ENCODE measurements at regions not wholly inside any gene's neighbourhood (a gene's known extent, or its start where the extent isn't known, plus 50 kb on each side); places are given as distances from the start of the nearest gene placed in this dataset.
A peak's percentile ranks its signal among the peaks of the same experiment; 100 is the strongest.

DNA sequence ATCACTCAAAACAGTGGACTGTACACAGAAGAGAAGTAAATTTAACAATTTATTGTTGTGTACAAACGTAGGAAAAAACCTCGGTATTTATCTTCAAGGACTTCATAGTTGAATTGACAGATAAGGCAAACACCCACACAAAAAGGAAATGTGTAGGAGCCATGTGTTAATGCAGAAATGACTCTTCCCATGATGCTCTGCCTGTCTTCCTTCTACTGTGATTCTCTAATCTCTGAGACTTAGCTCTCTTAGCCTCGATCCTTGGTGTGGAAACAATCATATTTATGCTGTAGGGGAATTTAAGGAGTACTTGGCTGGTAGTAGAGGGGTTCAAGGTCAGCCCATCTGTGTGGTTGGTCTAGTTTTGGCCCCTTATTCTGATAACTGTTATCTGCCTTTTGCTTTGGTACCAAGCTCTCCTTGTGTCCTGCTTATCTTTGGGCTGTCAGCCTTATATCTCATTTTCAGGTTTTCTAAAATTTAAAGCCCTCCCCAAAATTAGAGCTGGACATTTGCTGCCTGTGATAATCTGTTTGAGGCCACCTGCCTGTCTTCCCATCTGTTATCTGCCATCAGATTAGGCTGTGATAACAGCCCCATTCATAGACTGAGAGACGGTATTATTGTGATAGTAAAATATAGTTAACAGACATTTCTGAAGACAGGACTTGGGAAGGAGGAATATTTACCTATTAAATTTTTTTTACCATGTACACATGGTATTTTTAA, 81.7 kb downstream of the GPR85 start:
- TF ChIP-seq CTCF (IDR thresholded peaks at IDR 0.05) (no peak), EZH2phosphoT487 (IDR thresholded peaks at IDR 0.05) (no peak), EZH2 (IDR thresholded peaks at IDR 0.05) (no peak)
- Mint-ChIP-seq H3K4me1 (no peaks in the 10 kb centered on the region), H3K9me3 (peaks cover 15% of the 10 kb centered on the region), H3K27me3 (ENCODE audit: insufficient read depth, low read depth) (no peaks in the 10 kb centered on the region), H3K4me3 (no peak overlapping the region), H3K27ac (no peak overlapping the region), H3K36me3 (no peaks in the 10 kb centered on the region)
- H3K4me2 ChIP-seq: no peak overlapping the region
- no peak for DNase-seq (ENCODE audit: low spot score)
- no peaks in the 10 kb centered on the region for H3K27me3 ChIP-seq
- no peaks in the 10 kb centered on the region for H3K36me3 ChIP-seq
- no peaks in the 10 kb centered on the region for H3K4me1 ChIP-seq
- H4K20me1 ChIP-seq (ENCODE audit: low read depth): no peaks in the 10 kb centered on the region
- H3K79me2 ChIP-seq (ENCODE audit: low read depth): no peaks in the 10 kb centered on the region
- H3F3A ChIP-seq (ENCODE audit: low read depth): no peaks in the 10 kb centered on the region
- H3K27ac ChIP-seq: no peak overlapping the region
- H3K4me3 ChIP-seq: no peak overlapping the region
- no peak overlapping the region for H3K9ac ChIP-seq
- H3K9me3 ChIP-seq (ENCODE audit: low read depth): no peaks in the 10 kb centered on the region
- no peak overlapping the region for H2AFZ ChIP-seq (replicated peaks)

- no peak overlapping the region for H3K4me2 ChIP-seq
- H3K9me3 ChIP-seq (ENCODE audit: low read depth): no peaks in the 10 kb centered on the region
- no peak overlapping the region for H3K27ac Mint-ChIP-seq
- no peaks in the 10 kb centered on the region for H3K36me3 ChIP-seq
- H2AFZ ChIP-seq (replicated peaks): no peak overlapping the region
- no peak overlapping the region for H3K4me3 ChIP-seq
- H3K27me3 Mint-ChIP-seq (ENCODE audit: insufficient read depth, low read depth): no peaks in the 10 kb centered on the region
- no peaks in the 10 kb centered on the region for H3K4me1 ChIP-seq
- H3K4me1 Mint-ChIP-seq: no peaks in the 10 kb centered on the region
- TF ChIP-seq CTCF (IDR thresholded peaks at IDR 0.05): no peak
- no peak for TF ChIP-seq EZH2 (IDR thresholded peaks at IDR 0.05)
- no peak for TF ChIP-seq EZH2phosphoT487 (IDR thresholded peaks at IDR 0.05)
- H3K9me3 Mint-ChIP-seq: no peaks in the 10 kb centered on the region
- H4K20me1 ChIP-seq (ENCODE audit: low read depth): no peaks in the 10 kb centered on the region
- no peaks in the 10 kb centered on the region for H3K27me3 ChIP-seq
- H3K4me3 Mint-ChIP-seq: no peak overlapping the region
- peaks cover 3% of the 10 kb centered on the region for H3K36me3 Mint-ChIP-seq
- no peak overlapping the region for H3K9ac ChIP-seq
- H3F3A ChIP-seq (ENCODE audit: low read depth): no peaks in the 10 kb centered on the region
- H3K79me2 ChIP-seq (ENCODE audit: low read depth): no peaks in the 10 kb centered on the region
- no peak overlapping the region for H3K27ac ChIP-seq
- no peak for DNase-seq (ENCODE audit: low spot score)
Observed at GRCh38 chr7:113000316-113001020, 86.2 kb downstream of the GPR85 start.

DNA sequence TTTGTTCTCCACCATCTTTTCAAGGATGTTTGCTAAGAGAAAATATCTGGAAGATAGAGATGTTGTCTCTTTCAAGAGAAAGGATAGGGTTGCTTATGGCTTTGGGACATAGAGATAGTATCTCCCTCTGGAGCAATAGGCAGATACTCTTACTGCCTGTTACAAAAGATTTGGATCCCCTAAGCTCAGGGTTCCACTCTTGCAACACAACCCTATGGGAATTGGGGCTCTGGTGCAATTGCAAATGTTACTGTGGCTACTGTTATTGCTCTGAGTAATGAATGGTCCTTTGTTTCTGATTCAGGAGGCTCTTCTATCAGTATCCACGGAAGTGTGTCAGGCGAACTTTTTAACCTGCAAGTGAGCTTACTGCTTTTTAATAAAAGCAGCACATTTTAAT, 88.8 kb downstream of the GPR85 start:
- Histone ChIP-seq H3F3A (ENCODE audit: low read depth) (no peaks in the 10 kb centered on the region), H3K27ac (no peak overlapping the region), H3K4me1 (no peaks in the 10 kb centered on the region), H3K79me2 (ENCODE audit: low read depth) (no peaks in the 10 kb centered on the region), H3K4me3 (no peak overlapping the region), H3K36me3 (no peaks in the 10 kb centered on the region), H4K20me1 (ENCODE audit: low read depth) (no peaks in the 10 kb centered on the region), H3K4me2 (no peak overlapping the region), H3K27me3 (no peaks in the 10 kb centered on the region), H2AFZ (replicated peaks) (no peak overlapping the region), H3K9me3 (ENCODE audit: low read depth) (no peaks in the 10 kb centered on the region), H3K9ac (no peak overlapping the region)
- Mint-ChIP-seq H3K36me3 (peaks cover 3% of the 10 kb centered on the region), H3K9me3 (no peaks in the 10 kb centered on the region), H3K4me3 (no peak overlapping the region), H3K27me3 (ENCODE audit: insufficient read depth, low read depth) (no peaks in the 10 kb centered on the region), H3K4me1 (no peaks in the 10 kb centered on the region), H3K27ac (no peak overlapping the region)
- no peak for TF ChIP-seq EZH2phosphoT487 (IDR thresholded peaks at IDR 0.05)
- no peak for TF ChIP-seq CTCF (IDR thresholded peaks at IDR 0.05)
- no peak for TF ChIP-seq EZH2 (IDR thresholded peaks at IDR 0.05)
- peak; percentile 3 for DNase-seq (ENCODE audit: low spot score)
